Nephron (organoid): ENCODE measurements at regions not wholly inside any gene's neighbourhood (a gene's known extent, or its start where the extent isn't known, plus 50 kb on each side); places are given as distances from the start of the nearest gene placed in this dataset.

ENCODE experiments used
- H3K27ac Mint-ChIP-seq, 3 experiments: 2 replicates each; pipeline ENCODE4 v1.8.0; 2020; ENCODE audit warnings: mixed read lengths in 3 of 3, mild to moderate bottlenecking in 2 of 3, moderate library complexity in 1 of 3
- H3K27me3 Mint-ChIP-seq: 2 replicates; pipeline ENCODE4 v1.8.0; 2021; ENCODE audit warnings: low read depth, mild to moderate bottlenecking, moderate library complexity, mixed read lengths
- H3K36me3 Mint-ChIP-seq: 2 replicates; pipeline ENCODE4 v1.8.0; 2020; ENCODE audit warnings: low read depth, mixed read lengths
- H3K4me1 Mint-ChIP-seq: 2 replicates; pipeline ENCODE4 v1.8.0; 2020; ENCODE audit warnings: mixed read lengths
- H3K4me3 Mint-ChIP-seq, 3 experiments: 2 replicates each; pipeline ENCODE4 v1.8.0; 2020; ENCODE audit warnings: mild to moderate bottlenecking in 3 of 3, mixed read lengths in 3 of 3, moderate library complexity in 2 of 3
- H3K9me3 Mint-ChIP-seq: 2 replicates; pipeline ENCODE4 v1.8.0; 2020; ENCODE audit warnings: mixed read lengths
- TF ChIP-seq, protein P1 (sequence below), 3 experiments: fragments of 200-600 bp; sonication (generic); IDR thresholded peaks; one replicate each; pipeline ENCODE4 v1.5.0; 2021; ENCODE audit warnings: antibody characterized with exemption in 3 of 3; ENCODE audit not compliant: unreplicated experiment in 3 of 3

DNA sequence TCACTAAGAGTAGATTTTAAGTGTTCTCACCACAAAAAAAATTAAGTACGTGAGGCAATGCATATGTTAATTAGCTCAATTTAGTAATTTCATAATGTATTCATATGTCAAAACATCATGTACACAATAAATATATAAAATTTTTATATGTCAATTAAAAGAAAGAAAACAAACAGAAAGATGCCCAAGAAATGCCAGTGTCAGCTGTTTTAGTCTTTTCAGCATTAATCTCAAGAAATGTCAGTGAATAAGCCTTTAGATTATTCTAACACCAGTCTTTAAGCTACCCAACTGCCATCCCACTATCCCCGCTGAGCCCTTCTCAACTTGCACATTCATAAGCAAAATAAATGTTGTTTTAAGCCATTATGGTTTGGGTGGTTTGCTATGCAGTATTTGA lies 76.5 kb downstream of the C1D start:
- Mint-ChIP-seq H3K9me3 (peaks cover 16% of the 10 kb centered on the region), H3K4me1 (no peaks in the 10 kb centered on the region), H3K36me3 (peaks cover 3% of the 10 kb centered on the region), H3K27ac (no peak overlapping the region), H3K4me3 (no peak overlapping the region), H3K27me3 (peaks cover 7% of the 10 kb centered on the region)
- TF ChIP-seq, protein P1, sequence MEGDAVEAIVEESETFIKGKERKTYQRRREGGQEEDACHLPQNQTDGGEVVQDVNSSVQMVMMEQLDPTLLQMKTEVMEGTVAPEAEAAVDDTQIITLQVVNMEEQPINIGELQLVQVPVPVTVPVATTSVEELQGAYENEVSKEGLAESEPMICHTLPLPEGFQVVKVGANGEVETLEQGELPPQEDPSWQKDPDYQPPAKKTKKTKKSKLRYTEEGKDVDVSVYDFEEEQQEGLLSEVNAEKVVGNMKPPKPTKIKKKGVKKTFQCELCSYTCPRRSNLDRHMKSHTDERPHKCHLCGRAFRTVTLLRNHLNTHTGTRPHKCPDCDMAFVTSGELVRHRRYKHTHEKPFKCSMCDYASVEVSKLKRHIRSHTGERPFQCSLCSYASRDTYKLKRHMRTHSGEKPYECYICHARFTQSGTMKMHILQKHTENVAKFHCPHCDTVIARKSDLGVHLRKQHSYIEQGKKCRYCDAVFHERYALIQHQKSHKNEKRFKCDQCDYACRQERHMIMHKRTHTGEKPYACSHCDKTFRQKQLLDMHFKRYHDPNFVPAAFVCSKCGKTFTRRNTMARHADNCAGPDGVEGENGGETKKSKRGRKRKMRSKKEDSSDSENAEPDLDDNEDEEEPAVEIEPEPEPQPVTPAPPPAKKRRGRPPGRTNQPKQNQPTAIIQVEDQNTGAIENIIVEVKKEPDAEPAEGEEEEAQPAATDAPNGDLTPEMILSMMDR (IDR thresholded peaks at IDR 0.05; ENCODE audit: unreplicated experiment in 3 of 3) = no peak
